A549 (cell line): ENCODE measurements at regions not wholly inside any gene's neighbourhood (a gene's known extent, or its start where the extent isn't known, plus 50 kb on each side); places are given as distances from the start of the nearest gene placed in this dataset.

Experiments
- EP300 ChIP-seq, 2 experiments: fragments of >200 bp; sonication (Bioruptor Twin); formaldehyde crosslinking; IDR thresholded peaks; 2 replicates in 1 of 2; 3 replicates in 1 of 2; pipeline ENCODE4 v1.6.1; 2016 to 2017
- FOSL2 ChIP-seq, 2 experiments: fragments of 450-650 bp in 1 of 2; fragments of >200 bp in 1 of 2; sonication (Bioruptor Twin) in 1 of 2; formaldehyde crosslinking; IDR thresholded peaks; 2 replicates each; pipeline versions ENCODE4 v1.5.0 to v1.6.1; 2016 to 2020; ENCODE audit warnings: mild to moderate bottlenecking in 1 of 2, moderate library complexity in 1 of 2
- JUN ChIP-seq, 2 experiments: fragments of >200 bp; sonication (Bioruptor Twin); formaldehyde crosslinking; IDR thresholded peaks; 2 replicates in 1 of 2; 3 replicates in 1 of 2; pipeline ENCODE4 v1.6.1; 2016 to 2017
- NFE2L2 ChIP-seq: fragments of 150-350 bp; conservative IDR thresholded peaks from 2 replicates; pipeline ENCODE4 v1.6.1; 2014; ENCODE audit warnings: low read length
- POLR2A ChIP-seq: IDR thresholded peaks from 2 replicates; pipeline ENCODE4 v1.6.1; 2012; ENCODE audit warnings: mild to moderate bottlenecking, low read length
- RCOR1 ChIP-seq: fragments of 150-350 bp; IDR thresholded peaks from 2 replicates; pipeline ENCODE4 v1.6.1; 2014; ENCODE audit warnings: antibody characterized with exemption, low read length, low read depth
- REST ChIP-seq: fragments of 200-600 bp; sonication (generic); IDR thresholded peaks from 2 replicates; pipeline ENCODE4 v1.6.1; 2016; ENCODE audit warnings: antibody characterized with exemption, mild to moderate bottlenecking, moderate library complexity
- RFX5 ChIP-seq: fragments of 450-650 bp; IDR thresholded peaks from 2 replicates; pipeline ENCODE4 v1.7.1; 2014; ENCODE audit warnings: antibody characterized with exemption, mild to moderate bottlenecking, moderate library complexity
- SMC3 ChIP-seq: fragments of >200 bp; sonication (Bioruptor Twin); formaldehyde crosslinking; IDR thresholded peaks from 3 replicates; pipeline ENCODE4 v1.6.1; 2018; ENCODE audit warnings: inconsistent platforms
- USF2 ChIP-seq: fragments of 450-650 bp; IDR thresholded peaks from 2 replicates; pipeline ENCODE4 v1.6.1; 2014; ENCODE audit warnings: antibody characterized with exemption
- ZFP36 ChIP-seq: fragments of 450-650 bp; IDR thresholded peaks from 2 replicates; pipeline ENCODE4 v1.6.1; 2014; ENCODE audit warnings: borderline replicate concordance; ENCODE audit not compliant: partially characterized antibody
- TF ChIP-seq, protein P1 (sequence below): fragments of >200 bp; sonication (Bioruptor Twin); formaldehyde crosslinking; IDR thresholded peaks from 3 replicates; pipeline ENCODE4 v1.5.1; 2016
- TF ChIP-seq, protein P2 (sequence below): IDR thresholded peaks from 2 replicates; pipeline ENCODE4 v1.6.1; 2012

- no peak for TF ChIP-seq EP300 (IDR thresholded peaks at IDR 0.05)
- TF ChIP-seq, protein P1, sequence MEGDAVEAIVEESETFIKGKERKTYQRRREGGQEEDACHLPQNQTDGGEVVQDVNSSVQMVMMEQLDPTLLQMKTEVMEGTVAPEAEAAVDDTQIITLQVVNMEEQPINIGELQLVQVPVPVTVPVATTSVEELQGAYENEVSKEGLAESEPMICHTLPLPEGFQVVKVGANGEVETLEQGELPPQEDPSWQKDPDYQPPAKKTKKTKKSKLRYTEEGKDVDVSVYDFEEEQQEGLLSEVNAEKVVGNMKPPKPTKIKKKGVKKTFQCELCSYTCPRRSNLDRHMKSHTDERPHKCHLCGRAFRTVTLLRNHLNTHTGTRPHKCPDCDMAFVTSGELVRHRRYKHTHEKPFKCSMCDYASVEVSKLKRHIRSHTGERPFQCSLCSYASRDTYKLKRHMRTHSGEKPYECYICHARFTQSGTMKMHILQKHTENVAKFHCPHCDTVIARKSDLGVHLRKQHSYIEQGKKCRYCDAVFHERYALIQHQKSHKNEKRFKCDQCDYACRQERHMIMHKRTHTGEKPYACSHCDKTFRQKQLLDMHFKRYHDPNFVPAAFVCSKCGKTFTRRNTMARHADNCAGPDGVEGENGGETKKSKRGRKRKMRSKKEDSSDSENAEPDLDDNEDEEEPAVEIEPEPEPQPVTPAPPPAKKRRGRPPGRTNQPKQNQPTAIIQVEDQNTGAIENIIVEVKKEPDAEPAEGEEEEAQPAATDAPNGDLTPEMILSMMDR, result no peak
- TF ChIP-seq SMC3, result no peak
- no peak for TF ChIP-seq RCOR1
- no peak for TF ChIP-seq POLR2A
- no peak for TF ChIP-seq JUN (IDR thresholded peaks at IDR 0.05)
- no peak for TF ChIP-seq USF2
- no peak for TF ChIP-seq REST
- no peak for TF ChIP-seq NFE2L2
- TF ChIP-seq ZFP36, result no peak
- TF ChIP-seq RFX5, result no peak
- TF ChIP-seq, protein P2, sequence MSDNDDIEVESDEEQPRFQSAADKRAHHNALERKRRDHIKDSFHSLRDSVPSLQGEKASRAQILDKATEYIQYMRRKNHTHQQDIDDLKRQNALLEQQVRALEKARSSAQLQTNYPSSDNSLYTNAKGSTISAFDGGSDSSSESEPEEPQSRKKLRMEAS, result no peak
- TF ChIP-seq FOSL2 (IDR thresholded peaks at IDR 0.05), result no peak
- TF ChIP-seq FOSL2 (CRISPR knock-in tag; IDR thresholded peaks at IDR 0.05), result no peak
Measured at GRCh38 chr21:38956007-38956406, 150.3 kb downstream of the ETS2 start.
